Muscle layer of duodenum (tissue), 2 donors: ENCODE measurements at regions not wholly inside any gene's neighbourhood (a gene's known extent, or its start where the extent isn't known, plus 50 kb on each side); places are given as distances from the start of the nearest gene placed in this dataset.
"Not testable (repeated sequence)": the region's sequence is repeated elsewhere in the genome, so short reads cannot be mapped to it uniquely, and the experiment has no call there.

ENCODE experiments used
- H3K27ac ChIP-seq: one replicate; pipeline ENCODE4 v1.7.0; 2013; ENCODE audit warnings: mild to moderate bottlenecking, low read length
- H3K27me3 ChIP-seq: one replicate; pipeline ENCODE4 v1.7.0; 2013; ENCODE audit warnings: low read depth, mild to moderate bottlenecking, control low read depth, low read length
- H3K36me3 ChIP-seq, 2 donors: one replicate each; pipeline ENCODE4 v1.7.0; 2013; ENCODE audit warnings: low read length in 2 of 2, control low read depth in 1 of 2, mild to moderate bottlenecking in 1 of 2; ENCODE audit not compliant: insufficient read depth in 2 of 2, control insufficient read depth in 1 of 2
- H3K4me1 ChIP-seq, 2 donors: one replicate each; pipeline ENCODE4 v1.7.0; 2013; ENCODE audit warnings: low read length in 2 of 2, mild to moderate bottlenecking in 2 of 2, control low read depth in 1 of 2, moderate library complexity in 1 of 2; ENCODE audit not compliant: insufficient read depth in 2 of 2, control insufficient read depth in 1 of 2
- H3K4me3 ChIP-seq, 2 donors: one replicate each; pipeline ENCODE4 v1.7.0; 2013; ENCODE audit warnings: low read length in 2 of 2, low read depth in 1 of 2, mild to moderate bottlenecking in 1 of 2
- H3K9me3 ChIP-seq, 2 donors: one replicate each; pipeline ENCODE4 v1.7.0; 2013; ENCODE audit warnings: low read length in 2 of 2, control low read depth in 1 of 2, mild to moderate bottlenecking in 1 of 2; ENCODE audit not compliant: control insufficient read depth in 1 of 2
- donor health status: healthy.

DNA sequence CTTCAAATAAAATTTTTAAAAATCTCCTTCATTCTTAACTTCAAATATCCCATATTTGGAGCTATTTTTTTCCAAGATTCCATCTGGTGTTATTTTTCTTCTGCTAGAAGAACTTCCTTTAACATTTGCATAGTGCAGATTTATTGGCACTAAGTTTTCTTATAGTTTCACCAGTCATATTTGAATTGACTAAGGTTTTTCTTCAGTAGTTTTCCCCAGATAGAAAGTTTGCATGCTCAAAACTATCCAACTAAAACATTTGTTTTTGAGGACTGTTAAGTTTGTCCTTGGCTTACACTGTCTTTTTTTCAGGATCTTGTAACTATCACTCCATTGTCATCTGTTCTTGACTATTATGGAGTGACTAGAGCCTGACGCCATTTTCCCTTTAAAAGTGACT is 606.7 kb downstream of the TAF11L14 start:
- Histone ChIP-seq H3K9me3 (peaks cover 0 to 3% of the 10 kb centered on the region in 2 donors), H3K4me3 (no peak overlapping the region), H3K36me3 (no peaks in the 10 kb centered on the region), H3K27ac (no peak overlapping the region), H3K27me3 (no peaks in the 10 kb centered on the region), H3K4me1 (no peaks in the 10 kb centered on the region)

- Histone ChIP-seq H3K4me1 (no peaks in the 10 kb centered on the region), H3K27ac (no peak overlapping the region), H3K4me3 (no peak overlapping the region), H3K9me3 (peaks cover 0 to 12% of the 10 kb centered on the region in 2 donors), H3K36me3 (no peaks in the 10 kb centered on the region), H3K27me3 (no peaks in the 10 kb centered on the region)
These were observed 609.6 kb downstream of the TAF11L14 start for GRCh38 chr5:18243846-18244245.

- Histone ChIP-seq H3K36me3 (no peaks in the 10 kb centered on the region), H3K9me3 (peaks cover 0 to 12% of the 10 kb centered on the region in 2 donors), H3K27me3 (no peaks in the 10 kb centered on the region), H3K4me3 (no peak overlapping the region), H3K27ac (no peak overlapping the region), H3K4me1 (no peaks in the 10 kb centered on the region)
These were observed 610.0 kb downstream of the TAF11L14 start for GRCh38 chr5:18244309-18244708.

DNA sequence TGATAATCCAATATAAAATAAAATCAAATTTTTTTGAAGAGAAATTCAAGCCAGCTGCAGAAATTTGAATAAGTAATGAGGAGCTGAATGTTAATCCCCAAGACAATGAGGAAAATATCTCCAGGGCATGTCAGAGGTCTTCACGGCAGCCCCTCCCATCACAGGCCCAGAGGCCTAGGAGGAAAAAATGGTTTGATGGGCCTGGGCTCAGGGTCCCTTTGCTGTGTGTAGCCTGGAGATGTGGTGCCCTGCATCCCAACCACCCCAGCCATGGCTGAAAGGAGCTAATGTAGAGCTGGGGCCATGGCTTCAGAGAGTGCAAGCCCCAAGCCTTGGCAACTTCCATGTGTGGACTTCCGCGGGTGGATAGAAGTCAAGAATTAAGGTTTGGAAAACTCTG is 618.3 kb downstream of the TAF11L14 start:
- no peak overlapping the region for H3K27ac ChIP-seq
- H3K27me3 ChIP-seq, result no peaks in the 10 kb centered on the region
- H3K4me3 ChIP-seq, result no peak overlapping the region
- no peaks in the 10 kb centered on the region for H3K4me1 ChIP-seq
- no peaks in the 10 kb centered on the region for H3K36me3 ChIP-seq
- peaks cover 0 to 6% of the 10 kb centered on the region in 2 donors for H3K9me3 ChIP-seq

DNA sequence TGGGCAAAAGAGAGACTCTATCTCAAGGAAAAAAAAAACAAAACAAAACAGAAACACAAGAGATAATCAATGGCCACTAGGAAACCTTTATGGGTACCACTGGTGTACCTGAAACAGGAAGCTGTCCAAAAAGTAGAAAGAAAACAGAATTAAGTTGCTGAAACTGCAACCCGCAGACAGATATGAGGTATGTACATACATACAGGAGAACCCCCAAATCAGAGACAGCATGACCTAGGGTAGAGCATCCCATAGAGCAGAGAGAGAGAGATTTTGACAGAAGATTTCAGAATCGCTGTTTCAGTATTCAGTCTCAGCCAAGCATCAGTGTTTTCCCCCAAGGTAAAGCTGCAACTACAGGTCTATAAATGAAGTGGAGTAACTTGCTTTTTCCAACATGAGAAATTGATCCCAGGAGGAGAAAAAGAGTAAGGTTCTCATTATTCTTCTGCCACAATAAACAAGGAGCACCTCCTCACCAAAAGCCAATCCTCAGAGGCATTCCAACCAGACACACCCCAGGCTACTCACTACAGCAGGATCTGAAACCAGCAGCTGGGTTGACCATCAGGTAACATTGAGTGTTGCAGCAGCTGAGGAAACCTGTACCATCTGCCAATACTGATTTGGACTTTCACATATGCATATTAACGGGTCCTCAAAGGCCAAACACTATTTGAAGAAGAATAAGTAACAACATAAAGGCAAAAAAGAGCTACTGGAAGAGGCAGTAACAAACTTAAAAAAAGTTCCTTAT is 630.0 kb downstream of the TAF11L14 start:
- H3K27ac ChIP-seq, result no peak overlapping the region
- no peak overlapping the region for H3K4me3 ChIP-seq
- H3K36me3 ChIP-seq, result no peaks in the 10 kb centered on the region
- no peaks in the 10 kb centered on the region for H3K27me3 ChIP-seq
- no peaks in the 10 kb centered on the region for H3K9me3 ChIP-seq
- no peaks in the 10 kb centered on the region for H3K4me1 ChIP-seq

DNA sequence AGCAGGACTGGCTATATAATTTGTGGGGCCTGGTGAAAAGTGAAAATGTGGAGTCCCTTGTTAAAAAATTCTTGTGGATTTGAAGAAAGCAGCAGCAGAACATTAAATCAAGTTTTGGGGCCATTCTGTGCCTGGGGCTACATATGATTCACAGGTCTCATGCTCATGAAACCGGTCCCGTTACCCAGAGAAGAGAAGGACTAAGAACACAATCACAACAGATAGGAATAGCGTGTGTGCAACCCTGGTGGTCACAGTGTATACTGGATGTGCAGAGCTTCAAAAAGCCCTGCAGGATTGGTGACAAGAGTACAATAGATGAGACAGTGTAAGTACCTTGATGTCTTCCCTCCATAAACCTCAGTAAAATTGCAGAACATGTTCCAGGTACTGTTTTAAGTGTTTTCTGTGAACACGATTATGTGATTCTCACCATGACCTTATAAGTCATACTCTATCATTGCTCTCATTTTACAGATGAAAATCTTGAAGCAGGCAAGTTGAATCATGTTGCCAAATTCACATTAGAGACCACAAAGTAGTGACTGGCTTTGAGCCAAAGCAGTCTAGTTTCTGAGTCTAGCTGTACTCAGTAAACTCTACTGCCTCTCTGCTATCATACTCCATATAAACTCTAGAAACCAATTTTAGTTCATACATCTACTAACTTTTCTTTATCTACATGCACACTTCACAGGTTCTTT is 636.5 kb downstream of the TAF11L14 start:
- no peaks in the 10 kb centered on the region for H3K9me3 ChIP-seq
- no peaks in the 10 kb centered on the region for H3K4me1 ChIP-seq
- H3K36me3 ChIP-seq, result no peaks in the 10 kb centered on the region
- H3K4me3 ChIP-seq, result no peak overlapping the region
- no peak overlapping the region for H3K27ac ChIP-seq
- H3K27me3 ChIP-seq, result no peaks in the 10 kb centered on the region

DNA sequence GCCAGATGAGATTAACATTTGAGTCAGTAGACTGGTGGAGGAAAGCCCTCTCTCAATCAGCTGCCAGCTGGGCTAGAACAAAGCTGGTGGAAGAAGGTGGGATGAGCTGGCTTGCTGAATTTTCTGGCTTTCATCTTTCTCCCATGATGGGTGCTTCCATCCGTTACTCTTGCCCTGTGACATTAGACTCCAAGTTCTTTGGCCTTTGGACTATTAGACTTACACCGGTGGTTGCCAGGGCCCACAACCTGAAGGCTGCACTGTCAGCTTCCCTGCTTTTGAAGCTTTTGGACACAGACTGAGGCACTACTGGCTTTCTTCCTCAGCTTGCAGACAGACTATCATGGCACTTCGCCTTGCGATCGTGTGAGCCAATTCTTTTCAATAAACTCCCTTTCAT is 642.7 kb downstream of the TAF11L14 start:
- Histone ChIP-seq H3K27me3 (no peaks in the 10 kb centered on the region), H3K36me3 (no peaks in the 10 kb centered on the region), H3K4me3 (no peak overlapping the region), H3K9me3 (no peaks in the 10 kb centered on the region), H3K27ac (no peak overlapping the region), H3K4me1 (no peaks in the 10 kb centered on the region)

DNA sequence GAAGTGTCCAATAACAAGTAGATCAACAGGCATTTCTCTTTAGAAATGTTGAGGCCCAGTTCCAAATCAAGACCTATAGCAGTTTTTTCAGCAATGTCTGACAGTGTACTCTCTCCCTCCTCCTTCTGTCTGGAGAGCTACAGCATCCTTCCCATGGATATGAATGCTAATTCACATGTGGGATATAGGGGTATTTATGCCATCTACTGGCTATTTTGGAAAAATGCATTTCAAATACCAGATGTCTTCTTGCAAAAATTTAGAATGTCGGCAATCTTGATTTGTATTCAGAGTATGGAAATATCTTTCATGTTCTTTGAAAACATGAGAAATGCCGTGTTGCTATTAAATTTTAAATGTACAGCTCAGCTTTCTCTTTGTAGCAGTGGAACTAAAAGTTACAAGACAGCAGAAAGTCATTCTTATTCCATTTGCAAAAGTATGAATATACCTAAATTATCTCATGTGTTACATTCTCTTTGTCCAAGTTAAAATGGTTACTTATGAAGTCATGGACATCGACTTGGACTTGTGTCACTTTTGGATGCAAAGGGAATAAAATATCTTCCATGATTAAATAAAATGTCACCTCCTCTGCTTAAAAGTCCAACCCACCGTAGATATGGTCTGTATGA is 647.8 kb downstream of the TAF11L14 start:
- H3K27ac ChIP-seq, result no peak overlapping the region
- H3K27me3 ChIP-seq, result no peaks in the 10 kb centered on the region
- H3K9me3 ChIP-seq, result no peaks in the 10 kb centered on the region
- no peak overlapping the region for H3K4me3 ChIP-seq
- no peaks in the 10 kb centered on the region for H3K4me1 ChIP-seq
- H3K36me3 ChIP-seq, result no peaks in the 10 kb centered on the region

DNA sequence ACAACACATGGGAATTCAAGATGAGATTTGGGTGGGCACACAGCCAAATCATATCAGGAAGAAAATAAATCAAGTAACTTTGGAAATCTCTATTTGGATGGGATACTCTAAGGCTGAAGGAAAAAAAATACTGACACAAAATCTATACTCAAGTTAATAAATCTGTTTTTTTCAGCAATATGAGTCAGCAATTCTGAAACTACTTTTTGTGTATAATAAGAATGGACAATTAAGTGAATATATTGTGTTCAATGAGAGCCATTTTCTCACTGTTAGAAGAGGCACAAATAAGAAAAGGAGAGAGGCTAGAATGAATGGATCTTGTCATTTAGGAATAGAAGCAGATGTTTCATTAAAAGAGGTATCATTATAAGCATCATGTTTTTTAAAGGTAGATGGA is 651.0 kb downstream of the TAF11L14 start:
- no peak overlapping the region for H3K27ac ChIP-seq
- H3K9me3 ChIP-seq, result no peaks in the 10 kb centered on the region
- no peaks in the 10 kb centered on the region for H3K27me3 ChIP-seq
- no peak overlapping the region for H3K4me3 ChIP-seq
- no peaks in the 10 kb centered on the region for H3K4me1 ChIP-seq
- no peaks in the 10 kb centered on the region for H3K36me3 ChIP-seq

DNA sequence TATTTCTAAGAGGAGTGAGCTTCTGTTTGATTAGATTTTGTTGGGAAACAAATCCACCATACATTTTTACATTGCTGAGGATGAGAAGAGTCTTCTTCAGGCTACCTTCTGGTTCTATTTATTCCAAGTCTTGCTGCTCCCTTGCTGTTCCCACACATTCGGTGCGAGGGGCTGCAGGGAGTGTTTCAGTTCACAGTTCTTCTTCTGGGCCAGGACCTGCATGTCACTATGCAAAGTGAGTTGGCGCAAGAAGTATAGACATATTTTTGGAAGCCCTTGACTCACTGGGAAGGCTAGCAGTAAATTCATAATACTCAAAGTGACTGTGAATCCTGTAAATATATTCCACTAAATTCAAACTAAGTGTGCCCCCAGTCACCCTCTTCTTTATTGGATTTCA is 657.9 kb downstream of the TAF11L14 start:
- Histone ChIP-seq H3K4me3 (no peak overlapping the region), H3K36me3 (no peaks in the 10 kb centered on the region), H3K9me3 (no peaks in the 10 kb centered on the region), H3K27me3 (no peaks in the 10 kb centered on the region), H3K4me1 (no peaks in the 10 kb centered on the region), H3K27ac (no peak overlapping the region)

DNA sequence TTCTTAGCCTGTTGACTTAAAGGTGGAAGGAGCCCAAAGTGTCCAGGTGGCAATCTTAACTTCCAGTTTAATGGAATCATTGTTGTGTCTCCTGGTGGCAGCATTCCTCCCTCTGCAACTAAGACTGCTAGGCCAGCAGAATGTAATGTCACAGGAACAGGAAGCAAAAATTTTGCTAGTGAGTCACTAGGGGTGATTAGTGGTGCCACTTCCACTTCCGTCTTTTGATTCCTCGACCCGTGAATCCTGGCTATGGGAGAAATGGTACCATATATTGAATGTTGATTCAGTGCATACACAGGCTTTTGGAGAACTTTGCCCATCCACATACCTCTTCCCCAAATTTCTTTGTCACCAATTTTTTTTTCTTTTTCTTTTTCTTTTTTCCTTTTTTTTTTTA is 661.4 kb downstream of the TAF11L14 start:
- not testable (repeated sequence) for H3K9me3 ChIP-seq, H3K27ac ChIP-seq, H3K36me3 ChIP-seq, H3K27me3 ChIP-seq, H3K4me1 ChIP-seq, H3K4me3 ChIP-seq
